Lower lobe of right lung (tissue), 2 donors: ENCODE measurements at regions not wholly inside any gene's neighbourhood (a gene's known extent, or its start where the extent isn't known, plus 50 kb on each side); places are given as distances from the start of the nearest gene placed in this dataset.

ENCODE experiments used
- ATAC-seq, 2 donors: fragments of 200-7000 bp; cut with Tn5 transposase; one replicate each; pipeline ENCODE4 v1.9.1; 2020 to 2022; ENCODE audit warnings: mild to moderate bottlenecking in 2 of 2, moderate library complexity in 2 of 2
- DNase-seq: peaks from one replicate; pipeline ENCODE4 v3.0.0-alpha.2; 2020
- H3K27ac ChIP-seq: fragments of 200-600 bp; one replicate; pipeline ENCODE4 v1.8.0; 2022
- H3K27me3 ChIP-seq: fragments of 200-600 bp; one replicate; pipeline ENCODE4 v1.8.0; 2022; ENCODE audit warnings: low read depth
- H3K36me3 ChIP-seq: fragments of 200-600 bp; one replicate; pipeline ENCODE4 v1.8.0; 2022; ENCODE audit warnings: mild to moderate bottlenecking
- H3K4me1 ChIP-seq: fragments of 200-600 bp; one replicate; pipeline ENCODE4 v1.8.0; 2022
- H3K4me3 ChIP-seq: fragments of 200-600 bp; one replicate; pipeline ENCODE4 v1.8.0; 2022; ENCODE audit warnings: mild to moderate bottlenecking
- H3K9me3 ChIP-seq: fragments of 200-600 bp; one replicate; pipeline ENCODE4 v1.8.0; 2022
- intact Hi-C: fragments of 100-400 bp; cut with DNase I; formaldehyde crosslinking; loops from one replicate; pipeline ENCODE4 v1.11.0; 2022
- TF ChIP-seq, protein P1 (sequence below): fragments of 200-600 bp; IDR thresholded peaks from one replicate; pipeline ENCODE4 v1.8.0; 2022; ENCODE audit warnings: antibody characterized with exemption, mild to moderate bottlenecking
- donor health status: DM: no; HTN: yes; CAD: no; lungs with severe emphysema.

DNA sequence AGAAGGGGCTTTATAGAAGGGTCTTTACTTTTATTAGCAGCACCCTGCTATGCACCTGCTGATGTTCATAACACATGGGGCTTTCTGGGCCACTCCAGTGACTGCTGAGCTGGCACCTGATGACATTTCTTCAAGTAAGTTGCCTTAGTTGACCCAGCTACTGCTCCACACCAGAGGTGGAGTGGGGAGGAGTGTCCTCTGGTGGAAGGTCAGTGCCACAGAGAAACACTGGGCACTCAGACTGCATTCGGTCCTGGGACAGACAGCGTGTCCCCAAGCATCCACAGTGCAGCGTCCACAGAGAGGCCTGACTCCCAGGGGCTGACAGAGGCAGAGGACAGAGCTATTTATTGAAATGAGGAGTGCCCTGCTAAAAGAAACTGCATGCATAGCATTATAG, 74.9 kb upstream of the NSMCE3 start:
- TF ChIP-seq, protein P1, sequence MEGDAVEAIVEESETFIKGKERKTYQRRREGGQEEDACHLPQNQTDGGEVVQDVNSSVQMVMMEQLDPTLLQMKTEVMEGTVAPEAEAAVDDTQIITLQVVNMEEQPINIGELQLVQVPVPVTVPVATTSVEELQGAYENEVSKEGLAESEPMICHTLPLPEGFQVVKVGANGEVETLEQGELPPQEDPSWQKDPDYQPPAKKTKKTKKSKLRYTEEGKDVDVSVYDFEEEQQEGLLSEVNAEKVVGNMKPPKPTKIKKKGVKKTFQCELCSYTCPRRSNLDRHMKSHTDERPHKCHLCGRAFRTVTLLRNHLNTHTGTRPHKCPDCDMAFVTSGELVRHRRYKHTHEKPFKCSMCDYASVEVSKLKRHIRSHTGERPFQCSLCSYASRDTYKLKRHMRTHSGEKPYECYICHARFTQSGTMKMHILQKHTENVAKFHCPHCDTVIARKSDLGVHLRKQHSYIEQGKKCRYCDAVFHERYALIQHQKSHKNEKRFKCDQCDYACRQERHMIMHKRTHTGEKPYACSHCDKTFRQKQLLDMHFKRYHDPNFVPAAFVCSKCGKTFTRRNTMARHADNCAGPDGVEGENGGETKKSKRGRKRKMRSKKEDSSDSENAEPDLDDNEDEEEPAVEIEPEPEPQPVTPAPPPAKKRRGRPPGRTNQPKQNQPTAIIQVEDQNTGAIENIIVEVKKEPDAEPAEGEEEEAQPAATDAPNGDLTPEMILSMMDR, result no peak
- no peak overlapping the region for H3K4me3 ChIP-seq
- no peaks in the 10 kb centered on the region for H3K27me3 ChIP-seq
- ATAC-seq (no peak), DNase-seq (no peak)
- no peaks in the 10 kb centered on the region for H3K9me3 ChIP-seq
- H3K4me1 ChIP-seq, result no peaks in the 10 kb centered on the region
- H3K27ac ChIP-seq, result no peak overlapping the region
- intact Hi-C loops, result no loop called here
- no peaks in the 10 kb centered on the region for H3K36me3 ChIP-seq

- H3K9me3 ChIP-seq, result no peaks in the 10 kb centered on the region
- DNase-seq (no peak), ATAC-seq (no peak)
- TF ChIP-seq, protein P1, result no peak
- no peak overlapping the region for H3K27ac ChIP-seq
- no peak overlapping the region for H3K4me3 ChIP-seq
- intact Hi-C loops, result no loop called here
- H3K27me3 ChIP-seq, result no peaks in the 10 kb centered on the region
- H3K36me3 ChIP-seq, result no peaks in the 10 kb centered on the region
- no peaks in the 10 kb centered on the region for H3K4me1 ChIP-seq
These were observed 73.6 kb upstream of the NSMCE3 start for GRCh38 chr15:29343229-29343628.

GRCh38 chr15:29342201-29342600, 72.6 kb upstream of the NSMCE3 start:
- Histone ChIP-seq H3K27ac (no peak overlapping the region), H3K27me3 (no peaks in the 10 kb centered on the region), H3K36me3 (no peaks in the 10 kb centered on the region), H3K4me1 (no peaks in the 10 kb centered on the region), H3K4me3 (no peak overlapping the region), H3K9me3 (no peaks in the 10 kb centered on the region)
- TF ChIP-seq, protein P1, result no peak
- ATAC-seq (no peak), DNase-seq (no peak)
- intact Hi-C loops, result no loop called here

- no peaks in the 10 kb centered on the region for H3K27me3 ChIP-seq
- no peak overlapping the region for H3K4me3 ChIP-seq
- no peak overlapping the region for H3K27ac ChIP-seq
- no peaks in the 10 kb centered on the region for H3K4me1 ChIP-seq
- intact Hi-C loops, result no loop called here
- TF ChIP-seq, protein P1, result no peak
- H3K9me3 ChIP-seq, result no peaks in the 10 kb centered on the region
- ATAC-seq, result peak in 1 of 2 donors; percentile 9
- H3K36me3 ChIP-seq, result no peaks in the 10 kb centered on the region
- DNase-seq, result no peak
These were observed 67.7 kb upstream of the NSMCE3 start for GRCh38 chr15:29337156-29337959.

GRCh38 chr15:29334544-29334943, 64.9 kb upstream of the NSMCE3 start:
- H3K36me3 ChIP-seq, result no peaks in the 10 kb centered on the region
- no peaks in the 10 kb centered on the region for H3K4me1 ChIP-seq
- DNase-seq (no peak), ATAC-seq (no peak)
- intact Hi-C loops, result no loop called here
- H3K27me3 ChIP-seq, result no peaks in the 10 kb centered on the region
- no peak overlapping the region for H3K27ac ChIP-seq
- H3K4me3 ChIP-seq, result no peak overlapping the region
- H3K9me3 ChIP-seq, result no peaks in the 10 kb centered on the region
- TF ChIP-seq, protein P1, result no peak
